Renal cortical epithelial cell (primary cell): ENCODE measurements at regions not wholly inside any gene's neighbourhood (a gene's known extent, or its start where the extent isn't known, plus 50 kb on each side); places are given as distances from the start of the nearest gene placed in this dataset.
A peak's percentile ranks its signal among the peaks of the same experiment; 100 is the strongest.
"Not testable (repeated sequence)": the region's sequence is repeated elsewhere in the genome, so short reads cannot be mapped to it uniquely, and the experiment has no call there.

Source experiments
- DNase-seq: peaks from one replicate; pipeline ENCODE4 v3.0.0-alpha.2; 2011; ENCODE audit warnings: low read depth

DNA sequence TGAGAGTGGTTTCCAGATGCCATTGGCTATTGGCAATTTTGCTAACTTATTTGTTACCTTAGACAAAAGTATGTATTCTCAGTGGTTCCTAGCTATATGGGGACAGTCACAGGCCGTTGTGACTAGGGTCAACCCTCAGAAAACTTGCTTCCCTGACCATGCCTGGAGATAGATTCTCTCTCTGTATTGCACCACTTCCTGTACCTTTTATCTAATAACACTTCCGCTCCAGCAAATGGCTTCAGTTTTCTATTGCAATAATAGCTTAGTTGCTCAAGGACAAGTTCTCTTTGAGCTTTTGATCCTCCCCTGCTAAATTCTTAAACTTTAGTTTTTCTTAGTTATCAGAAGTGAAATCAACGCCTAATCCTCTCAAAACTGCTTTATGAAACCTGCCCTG lies 338.0 kb downstream of the RMST start:
- no peak for DNase-seq

GRCh38 chr12:97801471-97802059 lies 339.0 kb downstream of the RMST start:
- DNase-seq: no peak

- DNase-seq: no peak
Observed at GRCh38 chr12:97805146-97805545, 342.5 kb downstream of the RMST start.

DNA sequence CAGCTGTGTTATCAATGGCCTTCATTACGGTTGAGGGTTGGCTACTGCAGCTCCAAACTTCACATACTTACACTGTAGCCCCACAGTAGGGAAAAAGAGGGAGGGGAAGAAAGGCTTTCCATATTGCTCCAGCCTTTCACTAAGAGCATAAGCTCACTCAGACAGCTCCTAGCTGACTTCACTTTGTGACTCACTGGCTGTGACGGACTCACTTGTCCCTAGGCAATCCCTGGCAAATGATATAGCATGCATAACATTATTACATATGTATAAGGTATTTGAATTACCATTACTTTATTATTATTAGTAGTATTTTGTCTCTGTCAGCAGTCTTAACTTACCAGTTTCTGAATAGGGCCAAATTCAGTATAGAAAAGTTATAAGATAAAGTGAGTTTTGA lies 350.7 kb downstream of the RMST start:
- DNase-seq: no peak

DNA sequence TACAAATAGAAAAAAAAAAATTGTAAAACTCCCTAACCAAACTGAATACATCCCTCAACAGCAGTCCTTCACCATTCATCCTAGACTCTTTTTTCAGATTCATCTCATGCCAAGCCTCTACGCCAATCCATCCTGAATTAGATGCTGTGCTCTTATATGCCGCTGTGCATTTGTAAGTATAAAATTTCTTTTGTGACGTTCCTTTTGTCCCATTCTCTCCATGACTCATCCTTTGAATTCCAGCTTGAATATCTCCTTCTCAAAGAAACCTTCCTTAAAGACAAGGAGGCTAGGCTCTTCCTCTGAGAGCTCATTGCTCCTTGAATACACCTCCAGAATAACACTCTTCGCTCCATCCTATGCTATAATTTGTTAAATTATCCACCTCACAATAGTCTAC lies 359.2 kb downstream of the RMST start:
- DNase-seq: no peak

DNA sequence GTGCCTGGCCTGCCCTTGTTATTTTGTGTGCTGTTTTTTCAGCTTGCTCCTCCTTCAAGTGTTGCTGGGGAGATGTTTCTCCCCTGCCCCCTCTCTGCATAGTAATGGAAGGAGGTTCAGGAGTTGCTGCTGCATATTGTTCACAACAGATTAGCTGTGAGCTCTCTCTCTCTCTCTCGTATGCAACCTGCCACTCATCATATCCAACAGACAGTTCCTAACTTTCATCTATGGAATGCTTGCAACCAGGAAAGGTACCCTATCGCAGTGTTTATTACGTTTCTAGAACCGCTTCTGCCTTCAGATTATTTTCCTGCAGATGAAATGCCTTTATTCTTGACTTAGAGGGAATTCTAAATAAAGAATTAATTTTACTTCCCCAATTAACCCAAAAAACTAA lies 372.9 kb downstream of the RMST start:
- no peak for DNase-seq

DNA sequence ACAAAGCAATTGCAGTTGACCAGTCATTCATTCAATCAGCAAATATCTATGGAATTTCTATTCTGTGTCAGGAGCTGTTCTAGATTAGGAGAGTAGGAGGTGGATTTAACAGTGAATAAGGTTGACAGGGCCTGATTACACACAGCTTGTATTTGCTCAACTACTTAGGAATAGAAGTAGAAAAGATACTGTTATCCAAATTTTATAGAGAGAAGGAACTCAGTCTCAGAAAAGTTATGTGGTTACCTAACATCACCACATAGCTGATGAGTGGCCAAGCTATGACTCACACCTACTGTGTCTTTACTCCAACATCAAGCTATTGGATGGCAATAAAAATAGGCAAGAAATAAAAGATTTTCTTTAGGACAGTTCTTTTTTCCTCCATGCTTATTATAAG lies 374.8 kb downstream of the RMST start:
- DNase-seq: peak; percentile 81

GRCh38 chr12:97848051-97848450 lies 385.4 kb downstream of the RMST start:
- DNase-seq: no peak

DNA sequence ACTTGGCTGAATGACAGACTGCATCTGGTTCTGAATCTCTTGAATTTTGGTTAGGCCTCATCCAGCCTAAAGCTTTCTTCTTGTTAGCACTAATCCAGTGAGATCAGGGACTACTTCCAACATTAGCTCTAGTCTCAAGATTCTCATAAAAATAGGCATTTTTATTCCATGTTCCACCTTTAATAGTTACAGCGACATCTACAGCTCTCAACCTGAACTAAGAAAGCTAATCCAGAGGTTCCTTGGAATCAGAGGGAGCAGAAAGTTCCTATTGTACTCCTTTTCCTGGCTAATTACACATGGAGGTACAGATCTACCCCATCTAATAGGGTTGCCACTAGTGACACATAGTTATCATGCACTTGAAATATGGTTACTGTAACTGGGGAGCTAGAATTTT lies 391.9 kb downstream of the RMST start:
- DNase-seq: no peak

- DNase-seq: no peak
Observed at GRCh38 chr12:97862072-97862471, 399.5 kb downstream of the RMST start.

DNA sequence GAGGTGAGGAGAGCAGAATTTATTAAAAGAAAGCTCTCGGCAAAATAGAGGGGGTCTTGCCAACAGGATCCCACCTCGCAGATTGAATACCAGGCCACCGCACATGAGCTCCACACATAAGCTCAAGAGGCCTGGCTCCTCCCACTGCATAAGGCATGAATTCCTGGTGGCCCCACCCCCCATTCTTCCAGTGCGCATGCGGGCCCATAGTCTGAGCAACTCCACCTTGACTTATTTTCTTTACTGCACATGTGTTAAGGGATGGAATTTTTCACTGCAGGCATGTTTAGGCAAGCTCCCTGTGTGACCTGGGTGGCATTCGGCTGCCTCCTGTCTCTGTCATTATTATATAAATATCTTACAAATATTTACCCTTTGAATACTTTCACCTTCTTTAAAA lies 412.5 kb downstream of the RMST start:
- no peak for DNase-seq

GRCh38 chr12:97876780-97877179 lies 414.2 kb downstream of the RMST start:
- DNase-seq: no peak

DNA sequence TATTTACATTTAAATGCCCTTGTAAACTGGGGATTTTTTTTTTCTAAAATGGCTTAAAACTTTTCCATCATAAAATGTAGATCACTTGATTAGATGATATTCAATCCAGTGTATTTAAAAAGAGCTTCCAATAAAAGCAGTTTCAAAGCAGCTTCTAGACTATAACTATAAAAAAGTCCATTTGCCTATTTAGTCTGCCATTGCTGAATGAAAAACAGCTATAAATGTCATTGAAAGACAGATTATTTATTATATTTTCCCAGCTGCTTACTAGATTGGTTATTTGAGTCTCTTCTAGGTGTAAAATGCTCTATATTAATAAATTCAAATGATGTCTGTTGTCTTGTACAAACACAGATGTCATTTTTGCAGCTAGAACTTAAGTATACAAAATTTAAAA lies 414.8 kb downstream of the RMST start:
- DNase-seq: no peak

GRCh38 chr12:97886511-97887176 lies 424.0 kb downstream of the RMST start:
- DNase-seq: peak; percentile 7

- not testable (repeated sequence) for DNase-seq
Observed at GRCh38 chr12:97897881-97898280, 435.3 kb downstream of the RMST start.

GRCh38 chr12:97899529-97899928 lies 436.9 kb downstream of the RMST start:
- no peak for DNase-seq

GRCh38 chr12:97899956-97900355 lies 437.4 kb downstream of the RMST start:
- DNase-seq: peak; percentile 57

GRCh38 chr12:97903356-97903755 lies 440.8 kb downstream of the RMST start:
- no peak for DNase-seq

GRCh38 chr12:97907504-97907903 lies 444.9 kb downstream of the RMST start:
- no peak for DNase-seq

- DNase-seq: no peak
Observed at GRCh38 chr12:97910559-97910958, 448.0 kb downstream of the RMST start.

GRCh38 chr12:97912943-97913342 lies 450.3 kb downstream of the RMST start:
- DNase-seq: peak; percentile 48

GRCh38 chr12:97921979-97922722 lies 459.5 kb downstream of the RMST start:
- DNase-seq: peak; percentile 93

- DNase-seq: no peak
Observed at GRCh38 chr12:97923546-97923945, 460.9 kb downstream of the RMST start.
